ENCODE measurements at regions not wholly inside any gene's neighbourhood (a gene's known extent, or its start where the extent isn't known, plus 50 kb on each side); places are given as distances from the start of the nearest gene placed in this dataset.

GRCh38 chr15:25233766-25234350 lies 205.0 kb downstream of the UBE3A start:
- no peak for DNase-seq (ENCODE audit: low spot score)

- DNase-seq (ENCODE audit: low spot score) = no peak
Measured at GRCh38 chr15:25234831-25235230, 204.0 kb downstream of the UBE3A start.

GRCh38 chr15:25235391-25235790 lies 203.4 kb downstream of the UBE3A start:
- no peak for DNase-seq (ENCODE audit: low spot score)

- DNase-seq (ENCODE audit: low spot score) = no peak
Measured at GRCh38 chr15:25236143-25236860, 202.5 kb downstream of the UBE3A start.

GRCh38 chr15:25236861-25237155 lies 202.0 kb downstream of the UBE3A start:
- no peak for DNase-seq (ENCODE audit: low spot score)

- DNase-seq (ENCODE audit: low spot score) = no peak
Measured at GRCh38 chr15:25237291-25237978, 201.4 kb downstream of the UBE3A start.

GRCh38 chr15:25238126-25238525 lies 200.7 kb downstream of the UBE3A start:
- no peak for DNase-seq (ENCODE audit: low spot score)

- no peak for DNase-seq (ENCODE audit: low spot score)
Measured at GRCh38 chr15:25238716-25239470, 199.9 kb downstream of the UBE3A start.

GRCh38 chr15:25239471-25240345 lies 199.1 kb downstream of the UBE3A start:
- no peak for DNase-seq (ENCODE audit: low spot score)

GRCh38 chr15:25240461-25241021 lies 198.3 kb downstream of the UBE3A start:
- DNase-seq (ENCODE audit: low spot score) = no peak

GRCh38 chr15:25241241-25241801 lies 197.5 kb downstream of the UBE3A start:
- DNase-seq (ENCODE audit: low spot score) = no peak

- no peak for DNase-seq (ENCODE audit: low spot score)
Measured at GRCh38 chr15:25242166-25242879, 196.5 kb downstream of the UBE3A start.

- DNase-seq (ENCODE audit: low spot score) = no peak
Measured at GRCh38 chr15:25242957-25243799, 195.6 kb downstream of the UBE3A start.

- no peak for DNase-seq (ENCODE audit: low spot score)
Measured at GRCh38 chr15:25243800-25244097, 195.1 kb downstream of the UBE3A start.

GRCh38 chr15:25244731-25245585 lies 193.9 kb downstream of the UBE3A start:
- DNase-seq (ENCODE audit: low spot score) = no peak

GRCh38 chr15:25245801-25246622 lies 192.8 kb downstream of the UBE3A start:
- DNase-seq (ENCODE audit: low spot score) = no peak

- DNase-seq (ENCODE audit: low spot score) = no peak
Measured at GRCh38 chr15:25246641-25247406, 192.0 kb downstream of the UBE3A start.
